ENCODE measurements at regions not wholly inside any gene's neighbourhood (a gene's known extent, or its start where the extent isn't known, plus 50 kb on each side); places are given as distances from the start of the nearest gene placed in this dataset.

DNA sequence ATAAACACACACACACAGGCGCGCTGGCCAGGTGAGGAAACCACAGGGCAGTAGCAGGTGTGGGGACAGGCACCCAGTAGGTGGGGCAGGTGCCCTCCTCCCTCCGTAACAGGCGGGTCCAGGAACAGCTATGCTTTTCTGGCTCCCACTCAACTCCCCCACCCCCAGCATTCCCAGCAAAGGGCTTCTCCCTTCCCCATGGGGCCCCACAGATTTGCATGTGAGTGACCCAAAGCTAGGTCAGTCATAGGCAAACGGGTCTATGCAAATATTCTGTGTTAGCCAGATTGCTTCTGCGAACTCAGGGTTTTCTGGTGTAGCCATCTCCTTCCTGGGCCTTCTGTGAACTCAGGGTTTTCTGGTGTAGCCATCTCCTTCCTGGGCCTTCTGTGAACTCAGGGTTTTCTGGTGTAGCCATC lies 114.2 kb downstream of the SIK1 start:
- TF ChIP-seq ARNT (IDR thresholded peaks at IDR 0.05) = no peak
- TF ChIP-seq FOXK2 (IDR thresholded peaks at IDR 0.05) = no peak
- TF ChIP-seq FOXM1 (IDR thresholded peaks at IDR 0.05; ENCODE audit: borderline replicate concordance) = no peak
- no peak for TF ChIP-seq SUZ12 (IDR thresholded peaks at IDR 0.05)
- TF ChIP-seq, protein P1, sequence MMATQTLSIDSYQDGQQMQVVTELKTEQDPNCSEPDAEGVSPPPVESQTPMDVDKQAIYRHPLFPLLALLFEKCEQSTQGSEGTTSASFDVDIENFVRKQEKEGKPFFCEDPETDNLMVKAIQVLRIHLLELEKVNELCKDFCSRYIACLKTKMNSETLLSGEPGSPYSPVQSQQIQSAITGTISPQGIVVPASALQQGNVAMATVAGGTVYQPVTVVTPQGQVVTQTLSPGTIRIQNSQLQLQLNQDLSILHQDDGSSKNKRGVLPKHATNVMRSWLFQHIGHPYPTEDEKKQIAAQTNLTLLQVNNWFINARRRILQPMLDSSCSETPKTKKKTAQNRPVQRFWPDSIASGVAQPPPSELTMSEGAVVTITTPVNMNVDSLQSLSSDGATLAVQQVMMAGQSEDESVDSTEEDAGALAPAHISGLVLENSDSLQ (IDR thresholded peaks at IDR 0.05) = no peak
- TF ChIP-seq CTBP1 (IDR thresholded peaks at IDR 0.05; ENCODE audit: borderline replicate concordance) = no peak
- TF ChIP-seq SP1 (IDR thresholded peaks at IDR 0.05) = no peak
- no peak for TF ChIP-seq FOXA1 (IDR thresholded peaks at IDR 0.05)
- no peak for TF ChIP-seq ELF4 (IDR thresholded peaks at IDR 0.05)
- no peak for TF ChIP-seq HDGF (IDR thresholded peaks at IDR 0.05; ENCODE audit: borderline replicate concordance)
- TF ChIP-seq TARDBP (IDR thresholded peaks at IDR 0.05) = no peak
- no peak for TF ChIP-seq ZNF384 (IDR thresholded peaks at IDR 0.05)

All from HEK293T (cell line).